ENCODE measurements at regions not wholly inside any gene's neighbourhood (a gene's known extent, or its start where the extent isn't known, plus 50 kb on each side); places are given as distances from the start of the nearest gene placed in this dataset.

- TF ChIP-seq ZNF274 (IDR thresholded peaks at IDR 0.05; ENCODE audit: low read depth, low read length) (no peak), POLR2A (IDR thresholded peaks at IDR 0.05; ENCODE audit: borderline replicate concordance, extremely low read depth, insufficient read depth, insufficient read length) (no peak), CTCF (IDR thresholded peaks at IDR 0.05 in 2 of 3, conservative IDR thresholded peaks at IDR 0.05 in 1 of 3; ENCODE audit: borderline replicate concordance in 1 of 3, insufficient read depth in 1 of 3, low read depth in 2 of 3, low read length in 2 of 3) (no peak), ZBTB33 (IDR thresholded peaks at IDR 0.05; ENCODE audit: extremely low read depth, insufficient replicate concordance, low read length) (no peak), EZH2phosphoT487 (IDR thresholded peaks at IDR 0.05; ENCODE audit: borderline replicate concordance) (no peak), POLR2AphosphoS5 (IDR thresholded peaks at IDR 0.05; ENCODE audit: low read depth, low read length) (no peak), SP1 (IDR thresholded peaks at IDR 0.05; ENCODE audit: low read depth) (no peak), RAD21 (IDR thresholded peaks at IDR 0.05; ENCODE audit: low read depth) (no peak)
These were observed 217.1 kb upstream of the CYRIA start for GRCh38 chr2:16882706-16883105.

Data from HCT116 (cell line).